Neural cell (in vitro differentiated cells): ENCODE measurements at regions not wholly inside any gene's neighbourhood (a gene's known extent, or its start where the extent isn't known, plus 50 kb on each side); places are given as distances from the start of the nearest gene placed in this dataset.

Experiments used
- EZH2 ChIP-seq: fragments of 200-600, 300-800 bp; shearing (Covaris generic), sonication (generic); IDR thresholded peaks from 2 replicates; pipeline ENCODE4 v1.6.1; 2014; ENCODE audit warnings: antibody characterized with exemption, low read length, borderline replicate concordance, mild to moderate bottlenecking; ENCODE audit not compliant: insufficient read depth, poor library complexity, severe bottlenecking
- POLR2AphosphoS5 ChIP-seq: IDR thresholded peaks from 2 replicates; pipeline ENCODE4 v1.6.1; 2012
- RAD21 ChIP-seq: fragments of 450-650 bp; conservative IDR thresholded peaks from 2 replicates; pipeline ENCODE4 v1.6.1; 2014; ENCODE audit warnings: antibody characterized with exemption, mild to moderate bottlenecking, moderate library complexity
- SMC3 ChIP-seq: fragments of 450-650 bp; conservative IDR thresholded peaks from 2 replicates; pipeline ENCODE4 v1.6.1; 2014; ENCODE audit warnings: antibody characterized with exemption, mild to moderate bottlenecking, moderate library complexity; ENCODE audit not compliant: poor library complexity
- TF ChIP-seq, protein P1 (sequence below): fragments of 450-650 bp; IDR thresholded peaks from 2 replicates; pipeline ENCODE4 v1.5.1; 2014; ENCODE audit warnings: antibody characterized with exemption, mild to moderate bottlenecking, moderate library complexity; ENCODE audit not compliant: poor library complexity, severe bottlenecking
- TF ChIP-seq, protein P2 (sequence below): IDR thresholded peaks from 2 replicates; pipeline ENCODE4 v1.6.1; 2012; ENCODE audit warnings: borderline replicate concordance

DNA sequence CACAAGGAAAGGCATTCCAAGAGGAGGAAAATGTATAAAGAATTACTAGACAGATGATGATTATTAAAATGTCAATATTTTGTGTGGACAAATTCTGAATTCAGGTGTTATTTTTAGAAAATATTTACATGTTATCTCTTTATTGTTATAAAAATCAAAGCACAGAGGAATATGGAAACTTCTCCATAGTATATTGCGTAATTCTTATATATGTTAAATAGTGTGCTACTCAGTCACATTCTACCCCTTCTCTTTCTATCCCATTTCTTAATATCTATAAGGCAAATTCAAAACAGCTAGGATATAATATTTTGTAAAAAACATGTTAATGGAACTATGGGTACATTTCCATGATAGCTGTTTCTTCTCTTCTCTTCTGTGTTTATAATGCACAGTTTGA is 546.8 kb upstream of the FTMT start:
- TF ChIP-seq EZH2 (no peak), POLR2AphosphoS5 (no peak), SMC3 (no peak), RAD21 (no peak)
- TF ChIP-seq, protein P1, sequence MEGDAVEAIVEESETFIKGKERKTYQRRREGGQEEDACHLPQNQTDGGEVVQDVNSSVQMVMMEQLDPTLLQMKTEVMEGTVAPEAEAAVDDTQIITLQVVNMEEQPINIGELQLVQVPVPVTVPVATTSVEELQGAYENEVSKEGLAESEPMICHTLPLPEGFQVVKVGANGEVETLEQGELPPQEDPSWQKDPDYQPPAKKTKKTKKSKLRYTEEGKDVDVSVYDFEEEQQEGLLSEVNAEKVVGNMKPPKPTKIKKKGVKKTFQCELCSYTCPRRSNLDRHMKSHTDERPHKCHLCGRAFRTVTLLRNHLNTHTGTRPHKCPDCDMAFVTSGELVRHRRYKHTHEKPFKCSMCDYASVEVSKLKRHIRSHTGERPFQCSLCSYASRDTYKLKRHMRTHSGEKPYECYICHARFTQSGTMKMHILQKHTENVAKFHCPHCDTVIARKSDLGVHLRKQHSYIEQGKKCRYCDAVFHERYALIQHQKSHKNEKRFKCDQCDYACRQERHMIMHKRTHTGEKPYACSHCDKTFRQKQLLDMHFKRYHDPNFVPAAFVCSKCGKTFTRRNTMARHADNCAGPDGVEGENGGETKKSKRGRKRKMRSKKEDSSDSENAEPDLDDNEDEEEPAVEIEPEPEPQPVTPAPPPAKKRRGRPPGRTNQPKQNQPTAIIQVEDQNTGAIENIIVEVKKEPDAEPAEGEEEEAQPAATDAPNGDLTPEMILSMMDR = no peak
- TF ChIP-seq, protein P2, sequence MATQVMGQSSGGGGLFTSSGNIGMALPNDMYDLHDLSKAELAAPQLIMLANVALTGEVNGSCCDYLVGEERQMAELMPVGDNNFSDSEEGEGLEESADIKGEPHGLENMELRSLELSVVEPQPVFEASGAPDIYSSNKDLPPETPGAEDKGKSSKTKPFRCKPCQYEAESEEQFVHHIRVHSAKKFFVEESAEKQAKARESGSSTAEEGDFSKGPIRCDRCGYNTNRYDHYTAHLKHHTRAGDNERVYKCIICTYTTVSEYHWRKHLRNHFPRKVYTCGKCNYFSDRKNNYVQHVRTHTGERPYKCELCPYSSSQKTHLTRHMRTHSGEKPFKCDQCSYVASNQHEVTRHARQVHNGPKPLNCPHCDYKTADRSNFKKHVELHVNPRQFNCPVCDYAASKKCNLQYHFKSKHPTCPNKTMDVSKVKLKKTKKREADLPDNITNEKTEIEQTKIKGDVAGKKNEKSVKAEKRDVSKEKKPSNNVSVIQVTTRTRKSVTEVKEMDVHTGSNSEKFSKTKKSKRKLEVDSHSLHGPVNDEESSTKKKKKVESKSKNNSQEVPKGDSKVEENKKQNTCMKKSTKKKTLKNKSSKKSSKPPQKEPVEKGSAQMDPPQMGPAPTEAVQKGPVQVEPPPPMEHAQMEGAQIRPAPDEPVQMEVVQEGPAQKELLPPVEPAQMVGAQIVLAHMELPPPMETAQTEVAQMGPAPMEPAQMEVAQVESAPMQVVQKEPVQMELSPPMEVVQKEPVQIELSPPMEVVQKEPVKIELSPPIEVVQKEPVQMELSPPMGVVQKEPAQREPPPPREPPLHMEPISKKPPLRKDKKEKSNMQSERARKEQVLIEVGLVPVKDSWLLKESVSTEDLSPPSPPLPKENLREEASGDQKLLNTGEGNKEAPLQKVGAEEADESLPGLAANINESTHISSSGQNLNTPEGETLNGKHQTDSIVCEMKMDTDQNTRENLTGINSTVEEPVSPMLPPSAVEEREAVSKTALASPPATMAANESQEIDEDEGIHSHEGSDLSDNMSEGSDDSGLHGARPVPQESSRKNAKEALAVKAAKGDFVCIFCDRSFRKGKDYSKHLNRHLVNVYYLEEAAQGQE = no peak
